IMR-90 (cell line): ENCODE measurements at regions not wholly inside any gene's neighbourhood (a gene's known extent, or its start where the extent isn't known, plus 50 kb on each side); places are given as distances from the start of the nearest gene placed in this dataset.

Experiments used
- ATAC-seq: fragments of 200-7000 bp; cut with Tn5 transposase; 2 replicates; pipeline ENCODE4 v1.9.1; 2020; ENCODE audit warnings: low read depth, mild to moderate bottlenecking, moderate library complexity
- BruUV-seq: library from RNA; stranded (reverse); fragments of 400-500 nt; replicated peaks from 2 replicates; lab custom pipeline; 2021; lab: Mats Ljungman, UMichigan
- CTCF ChIA-PET: fragments of 300-600 bp; formaldehyde crosslinking; extraction: SDS; loops from one replicate; lab custom pipeline; 2021; ENCODE audit warnings: antibody characterized with exemption; lab: Yijun Ruan, JAX
- POLR2A ChIA-PET: fragments of 300-600 bp; sonication (Branson Sonifier 250); formaldehyde crosslinking; loops from one replicate; lab custom pipeline; 2022; ENCODE audit warnings: antibody characterized with exemption; ENCODE audit not compliant: unreplicated experiment; lab: Charles Lee
- DNase-seq: peaks from one replicate; pipeline ENCODE4 v3.0.0; 2013
- H2AFZ ChIP-seq: replicated peaks from 2 replicates; pipeline ENCODE3; 2013; ENCODE audit warnings: low read length, mild to moderate bottlenecking; ENCODE audit not compliant: poor library complexity
- H2AK5ac ChIP-seq: 2 replicates; pipeline ENCODE4 v1.6.1; 2013; ENCODE audit warnings: low read depth, low read length, inconsistent platforms
- H2AK9ac ChIP-seq: replicated peaks from 2 replicates; pipeline ENCODE3; 2013; ENCODE audit warnings: mild to moderate bottlenecking, low read depth, low read length, moderate library complexity; ENCODE audit not compliant: poor library complexity
- H2BK120ac ChIP-seq: 2 replicates; pipeline ENCODE4 v1.6.1; 2013; ENCODE audit warnings: low read depth, low read length, inconsistent platforms
- H2BK15ac ChIP-seq: 3 replicates; pipeline ENCODE4 v1.6.1; 2013; ENCODE audit warnings: low read depth, low read length, inconsistent platforms
- H2BK20ac ChIP-seq: 2 replicates; pipeline ENCODE4 v1.6.1; 2013; ENCODE audit warnings: low read depth, mild to moderate bottlenecking, inconsistent platforms, low read length, moderate library complexity
- H2BK5ac ChIP-seq: 2 replicates; pipeline ENCODE4 v1.6.1; 2013; ENCODE audit warnings: mild to moderate bottlenecking, low read depth, low read length, inconsistent platforms; ENCODE audit not compliant: poor library complexity, severe bottlenecking
- H3K14ac ChIP-seq: replicated peaks from 2 replicates; pipeline ENCODE4 v1.6.1; 2013; ENCODE audit warnings: low read depth, low read length, inconsistent platforms
- H3K18ac ChIP-seq: 2 replicates; pipeline ENCODE4 v1.6.1; 2013; ENCODE audit warnings: low read depth, low read length, control low read depth
- H3K23ac ChIP-seq: 2 replicates; pipeline ENCODE4 v1.6.1; 2013; ENCODE audit warnings: low read depth, low read length, inconsistent platforms
- H3K27ac ChIP-seq: 2 replicates; pipeline ENCODE4 v1.5.1; 2013; ENCODE audit warnings: mild to moderate bottlenecking, control low read depth, low read length; ENCODE audit not compliant: insufficient read depth
- H3K27me3 ChIP-seq: 2 replicates; pipeline ENCODE4 v1.6.1; 2013; ENCODE audit warnings: low read length; ENCODE audit not compliant: control insufficient read depth, insufficient read depth
- H3K36me3 ChIP-seq: 2 replicates; pipeline ENCODE4 v1.6.1; 2013; ENCODE audit warnings: low read length, mixed read lengths; ENCODE audit not compliant: control insufficient read depth, insufficient read depth
- H3K4ac ChIP-seq: 2 replicates; pipeline ENCODE4 v1.6.1; 2013; ENCODE audit warnings: low read depth, low read length, inconsistent platforms
- H3K4me1 ChIP-seq: 2 replicates; pipeline ENCODE4 v1.6.1; 2013; ENCODE audit warnings: low read length, mixed read lengths; ENCODE audit not compliant: control insufficient read depth, insufficient read depth
- H3K4me2 ChIP-seq: 2 replicates; pipeline ENCODE4 v1.6.1; 2013; ENCODE audit warnings: low read depth, mild to moderate bottlenecking, control low read depth, low read length, moderate library complexity
- H3K4me3 ChIP-seq: 2 replicates; pipeline ENCODE4 v1.5.1; 2013; ENCODE audit warnings: low read depth, mild to moderate bottlenecking, control low read depth, low read length, moderate library complexity; ENCODE audit not compliant: insufficient read depth
- H3K56ac ChIP-seq: 2 replicates; pipeline ENCODE4 v1.6.1; 2013; ENCODE audit warnings: low read length, inconsistent platforms; ENCODE audit not compliant: insufficient read depth; ENCODE audit errors: extremely low read depth
- H3K79me1 ChIP-seq, 2 experiments: 2 replicates each; pipeline ENCODE4 v1.6.1; 2013; ENCODE audit warnings: low read length in 2 of 2, inconsistent platforms in 1 of 2, low read depth in 1 of 2
- H3K9ac ChIP-seq: 2 replicates; pipeline ENCODE4 v1.6.1; 2013; ENCODE audit warnings: low read depth, low read length, control low read depth
- H3K9me1 ChIP-seq: 2 replicates; pipeline ENCODE4 v1.6.1; 2013; ENCODE audit warnings: low read length, inconsistent platforms; ENCODE audit not compliant: insufficient read depth
- H3K9me3 ChIP-seq: 2 replicates; pipeline ENCODE4 v1.6.1; 2013; ENCODE audit warnings: low read length; ENCODE audit not compliant: control insufficient read depth, insufficient read depth
- H4K20me1 ChIP-seq: 2 replicates; pipeline ENCODE4 v1.6.1; 2013; ENCODE audit warnings: low read length, inconsistent platforms; ENCODE audit not compliant: insufficient read depth
- H4K5ac ChIP-seq: 2 replicates; pipeline ENCODE4 v1.6.1; 2013; ENCODE audit warnings: mild to moderate bottlenecking, low read depth, low read length, control low read depth
- H4K8ac ChIP-seq, 2 experiments: 2 replicates each; pipeline ENCODE4 v1.6.1; 2013; ENCODE audit warnings: low read depth in 2 of 2, low read length in 2 of 2, control low read depth in 1 of 2, inconsistent platforms in 1 of 2
- H4K91ac ChIP-seq: 2 replicates; pipeline ENCODE4 v1.6.1; 2013; ENCODE audit warnings: low read depth, low read length, inconsistent platforms; ENCODE audit not compliant: insufficient read depth
- BHLHE40 ChIP-seq: fragments of 150-350 bp; IDR thresholded peaks from 2 replicates; pipeline ENCODE4 v1.6.1; 2016; ENCODE audit warnings: mild to moderate bottlenecking, low read depth, low read length
- CEBPB ChIP-seq: IDR thresholded peaks from 2 replicates; pipeline ENCODE4 v1.6.1; 2012; ENCODE audit warnings: low read depth, low read length, improper control_type of control experiment
- FOS ChIP-seq: fragments of 150-350 bp; IDR thresholded peaks from 2 replicates; pipeline ENCODE4 v1.6.1; 2016; ENCODE audit warnings: low read depth, low read length
- MAFK ChIP-seq: IDR thresholded peaks from 2 replicates; pipeline ENCODE4 v1.6.1; 2012; ENCODE audit warnings: low read depth, low read length, improper control_type of control experiment
- MAZ ChIP-seq: IDR thresholded peaks from 2 replicates; pipeline ENCODE4 v1.6.1; 2012; ENCODE audit warnings: low read depth, mild to moderate bottlenecking, low read length, improper control_type of control experiment, moderate library complexity, borderline replicate concordance
- MXI1 ChIP-seq: IDR thresholded peaks from 2 replicates; pipeline ENCODE4 v1.6.1; 2012; ENCODE audit warnings: low read depth, mild to moderate bottlenecking, low read length, moderate library complexity, borderline replicate concordance
- RAD21 ChIP-seq: IDR thresholded peaks from 2 replicates; pipeline ENCODE4 v1.6.1; 2012; ENCODE audit warnings: low read length, improper control_type of control experiment
- WGBS, 2 experiments: methylation state at CpG; one replicate each; pipeline versions ENCODE4 v1.1.5 to v1.1.7; 2013; ENCODE audit warnings: missing lambda C conversion rate in 2 of 2; ENCODE audit not compliant: insufficient read length in 1 of 2; ENCODE audit errors: extremely low coverage in 2 of 2; 5-methylcytosine and 5-hydroxymethylcytosine counted together
- dilution Hi-C: fragments of 300-500 bp; cut with HindIII; formaldehyde crosslinking; loops from one replicate; pipeline ENCODE4 v1.14.3; 2018; ENCODE audit warnings: low sequenced_read_pairs; ENCODE audit not compliant: unreplicated experiment
- in situ Hi-C: fragments of 300-500 bp; cut with MboI; formaldehyde crosslinking; loops from 3 replicates; pipeline ENCODE4 v1.14.3; 2019; ENCODE audit warnings: low sequenced_read_pairs, inconsistent platforms, mixed read lengths
- intact Hi-C: fragments of 100-400 bp; cut with micrococcal nuclease; formaldehyde crosslinking; loops from 2 replicates; pipeline ENCODE4 v1.10.0; 2022
- TF ChIP-seq, protein P1 (sequence below): fragments of 150-350 bp; IDR thresholded peaks from 2 replicates; pipeline ENCODE4 v1.6.1; 2016; ENCODE audit warnings: low read depth, mild to moderate bottlenecking, low read length, moderate library complexity, borderline replicate concordance
- TF ChIP-seq, protein P2 (sequence below): conservative IDR thresholded peaks from 2 replicates; pipeline ENCODE4 v1.5.1; 2012; ENCODE audit warnings: mild to moderate bottlenecking, low read depth, low read length, improper control_type of control experiment

DNA sequence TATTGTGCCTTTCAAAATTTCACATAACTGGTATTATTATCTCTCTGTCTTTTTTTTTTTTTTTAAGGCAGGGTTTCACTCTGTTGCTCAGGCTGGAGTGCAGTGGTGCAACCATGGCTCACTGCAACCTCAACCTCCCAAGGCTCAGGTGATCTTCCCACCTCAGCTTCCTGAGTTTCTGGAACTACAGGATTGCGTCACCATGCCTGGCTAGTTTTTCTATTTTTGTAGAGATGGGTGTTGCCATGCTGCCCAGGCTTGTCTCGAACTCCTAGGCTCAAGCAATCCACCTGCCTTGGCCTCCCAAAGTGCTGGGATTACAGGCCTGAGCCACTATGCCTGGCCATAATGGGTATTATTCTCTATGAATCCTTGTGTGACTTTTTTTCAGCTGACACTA lies 402.3 kb upstream of the SMARCA2 start:
- ChIA-PET POLR2A (no interaction called here), CTCF (no interaction called here)
- Histone ChIP-seq H3K9me3 (peaks cover 7% of the 10 kb centered on the region; the same call in 1 of the 2 replicates), H2BK15ac (no peak overlapping the region), H2AFZ (no peak overlapping the region), H3K36me3 (no peaks in the 10 kb centered on the region), H3K14ac (no peak overlapping the region), H3K79me1 (no peaks in the 10 kb centered on the region), H3K4me2 (no peak overlapping the region), H4K91ac (no peak overlapping the region), H3K4ac (no peak overlapping the region), H3K18ac (no peak overlapping the region), H2BK5ac (no peak overlapping the region), H3K27me3 (no peaks in the 10 kb centered on the region), H3K27ac (no peak overlapping the region), H2BK20ac (no peak overlapping the region), H3K4me1 (no peaks in the 10 kb centered on the region), H2AK5ac (no peak overlapping the region), H4K8ac (no peak overlapping the region), H3K23ac (no peak overlapping the region), H4K20me1 (no peaks in the 10 kb centered on the region), H2AK9ac (no peak overlapping the region), H2BK120ac (no peak overlapping the region), H3K9me1 (no peaks in the 10 kb centered on the region), H3K56ac (no peak overlapping the region), H3K9ac (no peak overlapping the region), H4K5ac (no peak overlapping the region), H3K4me3 (no peak overlapping the region)
- dilution Hi-C loops (no loop called here), intact Hi-C loops (no loop called here), in situ Hi-C loops (no loop called here)
- no TSS peak for BruUV-seq
- ATAC-seq (no peak), DNase-seq (no peak)
- TF ChIP-seq, protein P1, sequence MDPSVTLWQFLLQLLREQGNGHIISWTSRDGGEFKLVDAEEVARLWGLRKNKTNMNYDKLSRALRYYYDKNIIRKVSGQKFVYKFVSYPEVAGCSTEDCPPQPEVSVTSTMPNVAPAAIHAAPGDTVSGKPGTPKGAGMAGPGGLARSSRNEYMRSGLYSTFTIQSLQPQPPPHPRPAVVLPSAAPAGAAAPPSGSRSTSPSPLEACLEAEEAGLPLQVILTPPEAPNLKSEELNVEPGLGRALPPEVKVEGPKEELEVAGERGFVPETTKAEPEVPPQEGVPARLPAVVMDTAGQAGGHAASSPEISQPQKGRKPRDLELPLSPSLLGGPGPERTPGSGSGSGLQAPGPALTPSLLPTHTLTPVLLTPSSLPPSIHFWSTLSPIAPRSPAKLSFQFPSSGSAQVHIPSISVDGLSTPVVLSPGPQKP = no peak
- TF ChIP-seq FOS (no peak), MXI1 (no peak), MAFK (no peak), CEBPB (peak; percentile 1; the same call in 1 of the 2 replicates), BHLHE40 (no peak), RAD21 (no peak), MAZ (no peak)
- TF ChIP-seq, protein P2, sequence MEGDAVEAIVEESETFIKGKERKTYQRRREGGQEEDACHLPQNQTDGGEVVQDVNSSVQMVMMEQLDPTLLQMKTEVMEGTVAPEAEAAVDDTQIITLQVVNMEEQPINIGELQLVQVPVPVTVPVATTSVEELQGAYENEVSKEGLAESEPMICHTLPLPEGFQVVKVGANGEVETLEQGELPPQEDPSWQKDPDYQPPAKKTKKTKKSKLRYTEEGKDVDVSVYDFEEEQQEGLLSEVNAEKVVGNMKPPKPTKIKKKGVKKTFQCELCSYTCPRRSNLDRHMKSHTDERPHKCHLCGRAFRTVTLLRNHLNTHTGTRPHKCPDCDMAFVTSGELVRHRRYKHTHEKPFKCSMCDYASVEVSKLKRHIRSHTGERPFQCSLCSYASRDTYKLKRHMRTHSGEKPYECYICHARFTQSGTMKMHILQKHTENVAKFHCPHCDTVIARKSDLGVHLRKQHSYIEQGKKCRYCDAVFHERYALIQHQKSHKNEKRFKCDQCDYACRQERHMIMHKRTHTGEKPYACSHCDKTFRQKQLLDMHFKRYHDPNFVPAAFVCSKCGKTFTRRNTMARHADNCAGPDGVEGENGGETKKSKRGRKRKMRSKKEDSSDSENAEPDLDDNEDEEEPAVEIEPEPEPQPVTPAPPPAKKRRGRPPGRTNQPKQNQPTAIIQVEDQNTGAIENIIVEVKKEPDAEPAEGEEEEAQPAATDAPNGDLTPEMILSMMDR = no peak
- 0% methylated on average over 1 of the region's 2 CpGs; no CpG with 5 or more reads in 1 of the 2 experiments for WGBS, 2 experiments
